ENCODE measurements at regions not wholly inside any gene's neighbourhood (a gene's known extent, or its start where the extent isn't known, plus 50 kb on each side); places are given as distances from the start of the nearest gene placed in this dataset.

DNA sequence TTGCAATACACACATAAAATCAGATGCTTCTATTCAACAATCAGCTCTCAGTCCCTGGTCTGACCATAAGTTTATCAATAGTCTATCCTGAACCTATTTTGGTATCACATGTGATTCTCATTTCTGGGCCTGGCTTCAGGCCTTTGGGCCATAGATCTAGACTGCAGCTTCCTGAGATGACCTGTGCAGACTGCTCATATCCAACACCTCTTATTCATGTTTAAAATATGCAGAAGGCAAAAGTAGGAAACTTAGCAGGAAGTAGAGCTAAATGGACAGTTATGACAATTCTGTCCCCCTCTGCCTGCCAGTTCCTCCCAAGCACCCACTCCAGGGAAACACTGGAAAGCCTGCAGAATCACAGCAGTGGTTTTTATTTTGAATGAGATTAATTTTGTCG is 53.3 kb downstream of the C7orf25 start:
- no peak for DNase-seq

DNA sequence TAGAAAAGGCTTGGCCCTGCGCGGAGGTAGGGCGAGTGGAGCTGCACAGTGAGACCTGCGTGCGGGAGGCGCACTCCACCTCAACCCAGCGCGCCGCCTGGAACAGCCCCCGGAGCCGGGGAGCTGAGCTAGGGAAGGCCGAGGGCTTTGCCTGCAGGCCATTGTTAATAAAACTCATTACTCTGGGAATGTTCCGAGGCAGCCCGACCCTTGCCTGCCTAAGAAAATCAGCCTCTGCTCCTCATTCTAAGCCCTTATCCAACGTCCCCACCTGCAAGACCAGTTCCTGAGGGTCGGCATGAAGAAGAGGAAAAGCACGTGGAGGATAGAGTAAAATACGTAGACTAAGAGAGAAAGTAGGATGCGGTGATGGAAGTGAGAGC is 55.3 kb downstream of the C7orf25 start:
- no peak for DNase-seq

DNA sequence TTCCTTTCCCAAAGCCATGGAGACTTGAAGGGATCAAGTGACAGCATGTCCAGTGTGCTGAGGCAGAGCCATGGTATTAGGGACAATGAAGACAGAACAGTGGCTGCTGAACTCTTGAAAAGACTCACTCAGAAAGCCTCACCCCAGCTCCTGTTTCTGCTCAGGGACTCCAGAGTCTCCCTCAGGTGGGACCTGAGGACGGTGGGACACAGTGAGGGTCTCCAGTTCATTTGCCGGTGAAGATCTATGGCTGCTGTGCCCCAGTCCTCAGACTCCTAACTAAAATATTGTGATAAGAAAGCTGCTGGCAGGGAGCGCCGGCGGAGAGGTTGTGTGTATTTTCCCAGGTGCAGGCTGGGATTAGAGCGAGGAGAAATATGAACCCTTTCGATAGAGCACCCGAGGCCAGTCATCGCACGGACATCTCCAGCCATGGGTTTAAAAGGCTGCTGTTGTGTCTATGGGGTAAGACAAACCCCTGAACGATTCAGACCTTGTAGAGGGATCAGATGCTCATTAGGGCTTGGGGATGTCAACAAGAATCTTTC is 57.2 kb downstream of the C7orf25 start:
- DNase-seq = no peak

DNA sequence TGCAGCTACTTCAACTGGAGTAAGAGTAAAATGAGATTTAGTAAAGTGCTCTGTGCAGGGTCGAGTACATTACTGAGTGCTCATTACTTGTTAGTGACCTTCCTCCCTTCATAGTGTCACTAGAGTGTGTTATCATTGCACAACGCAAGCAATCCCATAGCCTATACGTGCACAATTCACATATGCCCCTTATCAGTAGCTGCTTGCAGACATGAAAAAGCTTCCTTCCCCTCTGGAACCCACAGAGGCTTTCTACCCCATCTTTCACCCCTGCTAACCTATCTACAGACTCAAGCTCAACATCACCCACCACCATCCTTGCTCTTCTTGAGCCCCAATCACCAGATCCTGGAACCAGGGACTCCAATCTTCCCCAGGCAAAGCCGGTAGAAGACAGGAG is 59.3 kb downstream of the C7orf25 start:
- no peak for DNase-seq

DNA sequence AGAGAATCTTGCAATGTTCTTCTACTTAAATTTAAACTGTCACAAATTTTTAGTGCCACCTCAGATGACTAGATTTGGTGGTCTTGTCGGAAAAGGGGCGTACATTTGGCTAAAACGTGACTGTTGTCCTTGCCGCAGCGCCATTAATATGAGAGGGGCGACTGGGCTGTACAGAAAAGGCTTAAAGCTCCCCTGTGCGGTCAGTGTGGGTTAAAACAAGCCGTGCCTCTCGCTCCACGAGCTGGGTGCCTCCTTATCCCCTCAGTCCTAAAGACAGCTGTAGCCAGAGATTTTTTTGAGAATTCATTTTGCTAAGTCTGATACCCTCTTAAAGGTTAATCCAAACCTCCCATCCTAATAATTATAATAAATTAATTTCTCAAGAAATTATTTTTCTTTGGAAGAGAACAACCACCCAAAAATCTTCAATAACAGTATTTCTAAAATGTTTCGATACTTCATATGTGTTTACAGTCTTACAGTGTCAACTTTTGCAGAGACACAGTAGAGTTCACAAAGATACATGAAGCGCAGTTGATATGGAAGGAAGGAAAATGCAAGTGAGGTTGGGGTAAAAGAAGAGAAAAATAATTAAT is 68.6 kb downstream of the C7orf25 start:
- DNase-seq = peak; percentile 69

DNA sequence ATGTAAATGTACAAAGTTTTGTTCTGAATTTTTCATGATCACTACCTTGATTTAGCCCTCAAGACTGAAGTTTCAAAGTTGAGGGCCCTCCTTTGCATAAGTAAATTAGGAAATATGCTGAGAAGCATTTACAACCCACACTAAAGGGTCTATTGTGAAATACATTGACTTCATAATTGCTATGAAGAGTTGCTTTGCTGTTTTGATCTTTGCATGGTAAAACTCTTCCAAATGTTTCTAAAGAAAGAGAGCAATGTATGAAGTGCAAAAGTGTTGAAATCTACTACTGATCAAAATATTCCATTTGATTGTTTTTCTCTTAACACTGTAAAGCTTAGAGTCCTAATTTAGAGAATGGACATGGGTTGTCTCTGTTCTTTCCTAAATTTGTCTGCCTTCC is 77.2 kb downstream of the C7orf25 start:
- DNase-seq = no peak

DNA sequence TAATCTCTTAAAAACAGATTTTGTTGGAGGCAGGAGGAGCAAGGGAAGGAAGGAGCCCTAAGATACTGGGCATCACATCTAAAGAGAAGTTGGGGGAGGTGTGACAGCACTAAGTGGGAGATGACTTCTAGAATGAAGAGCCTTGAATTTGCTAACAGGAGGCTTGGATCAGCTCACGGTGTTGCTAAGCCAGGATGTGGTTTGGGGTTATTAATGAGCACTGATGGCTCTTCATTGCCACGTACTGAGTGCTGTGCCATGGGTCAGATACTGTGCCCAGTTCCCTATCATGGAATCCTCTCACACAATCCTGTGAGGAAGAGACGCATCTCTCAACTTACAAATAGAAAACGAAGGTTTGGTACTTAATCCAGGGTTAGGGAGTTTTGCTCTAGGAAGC is 78.5 kb downstream of the C7orf25 start:
- no peak for DNase-seq

DNA sequence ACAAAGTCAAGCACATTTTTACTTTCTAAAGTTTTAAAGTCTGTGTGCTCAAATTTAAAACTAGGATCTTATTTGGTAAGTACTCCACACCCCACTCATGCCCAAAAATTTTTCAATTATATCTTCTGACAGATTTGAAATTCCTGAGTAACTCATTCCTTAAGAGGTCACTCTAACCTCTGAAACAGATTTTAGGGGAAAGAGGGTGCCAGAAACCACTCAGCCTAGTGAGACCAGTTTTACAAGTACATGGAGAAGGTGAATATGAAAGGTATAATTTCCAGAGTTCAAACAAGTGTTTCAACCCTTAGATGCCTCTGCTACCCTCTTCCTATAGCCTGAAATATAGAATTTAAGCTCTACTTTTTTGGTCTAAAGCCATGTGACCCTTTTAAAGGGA is 79.2 kb downstream of the C7orf25 start:
- DNase-seq = no peak

DNA sequence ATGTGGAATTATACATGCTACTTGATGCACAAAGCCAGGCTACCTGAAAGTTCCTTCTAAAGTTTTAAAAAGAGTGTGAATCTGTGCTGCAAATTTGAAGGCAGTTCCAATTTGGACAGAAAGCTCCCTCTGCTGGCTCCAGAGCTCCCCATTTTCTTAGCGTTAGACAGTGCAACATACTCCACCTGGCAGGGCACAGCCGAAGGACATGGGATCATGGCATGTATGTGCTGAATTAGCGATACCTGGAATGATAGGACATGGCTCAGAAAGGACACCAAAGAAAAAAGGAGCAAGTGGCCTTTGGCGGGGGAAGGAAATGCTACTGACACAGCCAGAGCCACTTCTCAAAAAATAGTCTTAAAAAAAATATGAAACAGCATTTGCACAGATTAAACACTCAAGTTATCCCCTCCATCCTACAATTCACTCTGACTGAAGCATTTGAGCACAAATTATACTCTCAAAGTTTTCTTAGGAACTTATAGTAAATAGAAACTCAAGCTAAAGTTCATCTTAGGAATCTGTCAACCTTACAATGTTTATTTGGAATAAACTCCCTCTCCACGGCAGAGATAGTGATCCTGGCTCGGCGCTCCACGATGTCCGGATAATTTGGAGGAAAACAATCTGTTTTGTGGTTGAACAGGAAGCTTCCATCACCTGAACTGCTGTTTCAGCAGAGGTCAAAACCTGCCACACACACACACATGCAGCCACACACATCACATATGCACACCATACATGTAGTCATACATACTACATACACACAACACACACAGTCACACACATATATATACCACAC is 80.0 kb downstream of the C7orf25 start:
- DNase-seq = peak; percentile 78

DNA sequence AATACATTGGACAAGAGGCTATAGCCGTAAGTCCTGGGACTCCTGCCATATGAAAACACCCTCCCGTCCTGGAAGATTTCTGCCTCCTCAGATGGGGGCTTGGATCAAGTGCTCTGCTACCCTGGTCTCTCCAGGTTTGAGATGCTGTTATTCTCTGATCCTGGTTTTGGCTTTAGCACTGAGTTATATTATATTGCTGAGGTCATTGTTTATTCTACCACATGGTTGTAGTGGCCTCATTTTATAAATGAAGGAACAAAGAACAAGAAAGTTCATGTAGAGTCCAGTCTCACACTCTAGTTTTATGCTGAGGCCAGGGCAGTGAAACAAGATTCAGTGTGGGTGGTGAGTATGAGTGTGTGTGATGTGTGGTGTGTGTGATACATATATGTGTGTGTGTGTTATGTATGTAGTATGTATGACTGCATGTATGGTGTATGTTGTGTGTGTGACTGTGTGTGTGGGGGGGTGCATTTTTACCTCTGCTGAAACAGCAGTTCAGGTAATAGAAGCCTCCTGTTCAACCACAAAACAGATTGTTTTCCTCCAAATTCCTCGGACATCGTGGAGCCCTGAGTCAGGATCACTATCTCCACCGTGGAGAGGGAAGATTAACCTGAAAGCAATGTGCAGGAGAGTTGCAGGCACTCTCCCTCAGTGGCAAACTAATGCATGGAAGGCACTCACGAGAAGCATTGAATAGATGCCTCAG is 80.7 kb downstream of the C7orf25 start:
- peak; percentile 55 for DNase-seq

DNA sequence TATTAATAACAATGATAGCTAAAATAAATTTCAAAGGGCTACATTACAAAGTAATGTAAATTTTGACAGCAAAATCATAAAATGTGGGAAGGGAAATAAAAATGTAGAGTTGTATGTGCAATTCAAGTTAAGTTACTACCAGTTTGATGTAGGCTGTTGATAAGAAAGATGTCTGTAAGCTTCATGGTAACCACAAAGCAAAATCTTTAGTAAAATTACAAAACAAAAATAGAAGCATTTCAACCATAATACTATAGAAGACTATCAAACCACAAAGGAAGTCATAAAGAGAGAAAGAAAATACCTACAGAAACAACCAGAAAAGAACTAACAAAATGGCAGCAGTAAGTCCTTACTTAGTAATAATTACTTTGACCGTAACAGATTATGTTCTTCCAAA is 99.1 kb downstream of the C7orf25 start:
- no peak for DNase-seq

DNA sequence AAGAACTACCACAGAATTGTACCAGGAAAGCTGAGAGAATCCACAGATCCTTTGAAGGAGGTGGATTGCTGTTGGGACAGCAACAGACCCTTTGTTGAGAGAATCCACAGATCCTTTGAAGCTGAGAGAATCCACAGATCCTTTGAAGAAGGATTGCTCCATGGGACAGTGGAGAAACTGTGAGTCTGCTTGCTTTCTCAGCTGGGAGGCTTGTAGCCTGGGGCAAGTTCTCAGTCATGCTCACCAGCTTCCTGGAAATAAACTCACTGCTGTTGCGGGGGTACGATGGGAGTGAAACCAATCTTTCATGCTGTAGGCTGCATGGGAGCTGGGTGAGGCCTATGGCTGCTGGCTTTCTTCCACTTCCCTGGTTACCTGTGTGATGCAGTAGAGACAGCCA is 106.3 kb downstream of the C7orf25 start:
- no peak for DNase-seq

DNA sequence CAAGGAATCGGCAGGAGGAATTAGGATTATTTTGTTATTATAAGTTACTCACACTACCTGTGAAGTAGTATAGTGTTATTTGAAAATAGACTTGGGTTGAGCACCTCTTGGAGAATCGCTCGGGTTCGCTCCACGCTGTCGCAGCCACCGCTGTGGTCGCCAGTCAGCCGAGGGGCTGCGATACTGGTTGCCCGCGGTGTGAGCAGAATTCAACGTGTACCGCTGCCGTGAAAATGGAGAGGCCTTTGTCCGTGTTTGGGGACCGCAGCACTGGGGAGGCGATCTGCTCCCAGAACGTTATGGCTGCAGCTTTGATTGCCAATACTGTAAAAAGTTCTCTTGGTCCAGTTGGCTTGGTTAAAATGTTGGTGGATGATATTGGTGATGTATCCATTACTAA is 117.2 kb downstream of the C7orf25 start:
- no peak for DNase-seq

DNA sequence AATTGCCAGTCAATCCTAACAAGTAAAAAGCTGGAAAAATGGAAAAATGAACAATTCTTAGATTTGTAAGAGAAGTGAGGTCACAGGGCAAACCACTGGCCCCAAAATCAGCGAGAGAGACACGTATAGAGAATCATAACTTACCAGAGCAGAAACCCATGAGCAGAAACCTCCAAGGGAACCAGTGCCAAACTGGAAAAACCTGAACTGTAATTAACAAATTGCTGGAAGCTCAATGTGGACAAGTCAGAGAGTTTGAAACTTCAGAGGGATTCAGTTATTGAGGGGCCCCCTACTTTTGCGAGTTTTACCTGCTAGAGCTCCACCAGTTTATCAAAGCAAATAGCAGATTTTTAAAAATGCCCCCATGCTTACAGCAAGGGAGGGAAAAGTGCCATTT is 119.0 kb downstream of the C7orf25 start:
- DNase-seq = no peak

DNA sequence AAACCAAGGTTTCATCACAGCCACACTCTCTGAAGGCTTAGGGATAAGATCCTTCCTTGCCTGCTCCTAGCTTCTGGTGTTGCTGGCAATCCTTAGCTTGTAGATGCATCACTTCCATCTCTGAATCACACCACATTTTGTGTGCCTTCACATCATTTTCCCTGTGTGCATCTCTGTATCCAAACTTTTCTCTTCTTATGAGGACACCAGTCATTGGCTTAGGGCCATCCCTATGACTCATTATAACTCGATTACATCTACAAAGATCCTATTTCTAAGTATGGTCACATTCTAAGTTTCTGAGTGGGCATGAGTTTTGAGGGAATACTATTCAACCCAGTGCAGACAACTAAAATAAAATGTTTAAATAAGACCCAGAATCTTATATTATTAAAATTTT is 121.7 kb downstream of the C7orf25 start:
- no peak for DNase-seq

DNA sequence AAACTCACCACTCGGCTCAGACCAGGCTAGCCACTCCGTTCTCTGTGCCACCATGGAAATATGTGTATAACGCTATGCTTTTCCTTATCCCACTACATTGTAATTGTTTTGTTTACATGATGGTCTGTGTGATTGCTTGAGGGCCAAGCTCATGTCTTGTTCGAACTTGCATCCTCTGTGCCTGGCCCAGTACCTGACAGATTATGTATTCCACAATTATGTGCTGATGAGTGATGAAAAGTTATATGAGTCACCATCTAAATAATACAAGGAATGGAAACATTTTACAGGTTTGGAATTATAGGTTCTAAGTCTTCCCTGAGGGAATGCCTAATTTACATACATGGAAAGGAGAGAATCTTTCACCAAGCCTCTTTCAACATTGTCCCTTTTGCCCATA is 137.4 kb downstream of the C7orf25 start:
- DNase-seq = no peak

DNA sequence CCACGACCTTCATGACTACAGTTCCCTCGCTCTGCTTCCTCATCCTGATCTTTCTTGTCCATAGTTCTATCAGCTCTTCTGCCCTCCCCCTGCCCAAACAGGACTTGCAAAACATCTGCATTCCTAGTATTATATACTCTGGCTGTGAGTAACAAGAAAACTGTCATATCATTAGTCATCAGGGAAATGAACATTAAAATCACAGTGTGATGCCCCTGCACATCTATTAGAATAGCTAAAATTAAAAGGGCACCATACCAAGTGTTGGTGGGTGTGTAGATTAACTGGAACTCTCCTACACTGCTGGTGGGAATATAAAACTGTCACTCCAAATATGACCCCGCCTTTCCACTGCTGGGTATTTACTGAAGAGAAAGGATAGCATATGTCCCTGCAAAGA is 141.8 kb downstream of the C7orf25 start:
- DNase-seq = no peak

DNA sequence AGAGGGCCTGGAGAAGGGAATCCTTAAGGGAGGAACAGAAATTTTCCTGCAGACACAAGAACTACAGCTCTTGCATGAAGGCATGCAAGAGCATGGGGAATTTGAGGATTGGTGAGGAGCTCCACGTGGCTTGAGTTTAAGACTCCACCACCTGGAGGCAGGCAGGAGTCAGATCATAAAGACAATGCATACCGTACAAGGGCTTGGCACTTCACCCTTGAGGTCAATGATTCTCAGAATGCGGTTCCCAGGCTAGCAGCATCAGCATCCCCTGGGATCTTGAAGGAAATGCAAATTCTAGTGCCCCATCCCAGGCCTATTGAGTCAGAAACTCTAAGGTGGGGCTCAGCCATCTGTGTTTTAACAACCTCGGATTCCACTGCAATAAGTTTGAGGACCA is 143.8 kb downstream of the C7orf25 start:
- DNase-seq = no peak

DNA sequence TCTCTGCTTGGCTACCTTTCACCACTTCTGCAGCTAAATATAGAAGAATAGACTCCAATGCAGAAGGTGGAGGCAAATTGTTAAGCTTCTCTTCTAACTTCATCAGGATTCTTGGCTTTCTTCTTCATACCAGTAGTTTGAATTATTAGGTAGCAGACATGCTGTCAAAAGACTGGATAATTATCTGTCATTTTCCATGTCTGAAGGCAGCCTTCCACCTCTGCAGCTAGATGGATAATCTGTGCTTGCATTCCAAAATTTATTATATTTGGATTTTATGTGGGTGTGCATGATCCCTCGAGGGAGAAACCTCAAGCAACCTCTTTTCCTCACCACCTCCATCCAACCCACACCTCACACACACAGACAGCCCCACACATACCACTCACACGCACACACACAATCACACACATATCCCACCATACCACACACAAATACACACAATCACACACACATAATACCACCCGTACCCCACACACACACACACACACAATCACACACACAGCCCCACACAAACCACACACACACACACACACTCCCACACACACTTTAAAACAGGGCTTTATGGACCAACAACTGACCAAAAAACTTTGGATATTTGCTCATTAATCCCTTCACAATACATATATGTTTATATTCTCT is 145.0 kb downstream of the C7orf25 start:
- no peak for DNase-seq

DNA sequence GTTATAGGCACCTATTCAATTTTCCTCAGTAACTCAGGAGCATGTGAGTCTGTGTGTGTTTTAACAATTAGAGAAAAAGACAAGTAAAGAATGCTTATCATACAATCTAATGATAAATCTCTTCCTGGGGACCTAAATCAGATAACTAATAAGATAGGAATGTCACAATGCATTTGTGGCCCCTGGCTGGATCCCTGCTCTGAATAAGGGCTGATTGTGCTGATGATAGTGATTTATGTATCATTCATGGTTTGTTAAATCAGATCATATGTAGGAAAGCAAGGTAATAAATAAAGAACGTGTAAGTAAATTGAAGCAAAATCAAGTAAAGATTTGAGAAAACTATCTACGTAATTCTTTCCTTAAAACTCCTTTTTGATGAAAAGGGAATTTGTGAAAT is 145.9 kb downstream of the C7orf25 start:
- DNase-seq = no peak

DNA sequence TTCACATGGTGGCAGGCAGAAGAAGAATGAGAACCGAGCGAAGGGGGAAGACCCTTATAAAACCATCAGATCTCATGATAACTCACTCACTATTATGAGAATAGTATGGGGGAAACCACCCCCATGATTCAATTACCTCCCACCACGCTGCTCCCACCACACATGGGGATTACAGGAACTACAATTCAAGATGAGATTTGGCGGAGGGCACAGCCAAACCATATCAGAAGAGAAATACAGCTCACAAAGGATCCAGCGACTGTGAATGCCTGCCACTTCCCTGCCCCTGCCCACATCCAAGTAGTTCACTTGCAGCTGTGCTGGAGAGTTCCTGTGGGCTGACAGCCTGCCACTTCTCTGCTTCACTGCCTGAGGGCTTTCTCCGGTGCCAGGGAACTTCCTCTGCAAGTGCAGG is 148.7 kb downstream of the C7orf25 start:
- no peak for DNase-seq

DNA sequence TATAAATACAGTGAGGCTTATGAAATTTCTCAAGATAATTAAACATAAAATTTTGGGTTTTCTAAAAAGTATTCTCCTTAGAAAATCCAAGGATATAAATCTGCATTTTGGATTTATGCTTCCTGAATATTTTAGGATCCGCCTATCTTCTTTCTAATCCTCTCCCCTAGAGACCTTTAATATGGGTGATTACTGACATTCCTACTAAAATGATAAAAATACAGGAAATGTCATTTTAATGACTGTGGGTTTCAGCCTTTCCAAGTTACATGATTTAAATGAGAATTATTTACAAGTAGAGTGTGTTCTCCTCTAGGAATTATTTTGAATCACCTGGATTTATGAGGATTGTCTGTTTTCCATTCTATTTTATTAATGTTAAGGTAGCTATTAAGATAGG is 150.4 kb downstream of the C7orf25 start:
- no peak for DNase-seq

DNA sequence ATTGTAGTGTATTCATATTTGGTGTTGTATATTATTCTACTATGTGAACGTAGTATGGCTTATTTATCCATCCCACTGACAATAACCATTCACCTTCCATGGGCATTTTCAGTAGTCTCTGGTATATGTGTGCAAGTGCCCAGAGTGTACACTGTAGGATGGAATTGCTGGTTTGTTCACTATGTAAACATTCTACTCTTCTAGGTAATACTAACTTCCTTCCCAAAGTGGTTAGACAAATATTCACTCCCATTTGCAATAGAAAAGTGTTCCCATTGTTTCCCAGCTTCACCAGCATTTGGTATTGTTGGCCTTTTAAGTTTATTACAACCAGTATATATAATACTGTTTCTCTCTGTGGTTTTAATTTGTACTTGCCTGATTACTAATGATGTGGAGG is 153.7 kb downstream of the C7orf25 start:
- no peak for DNase-seq

DNA sequence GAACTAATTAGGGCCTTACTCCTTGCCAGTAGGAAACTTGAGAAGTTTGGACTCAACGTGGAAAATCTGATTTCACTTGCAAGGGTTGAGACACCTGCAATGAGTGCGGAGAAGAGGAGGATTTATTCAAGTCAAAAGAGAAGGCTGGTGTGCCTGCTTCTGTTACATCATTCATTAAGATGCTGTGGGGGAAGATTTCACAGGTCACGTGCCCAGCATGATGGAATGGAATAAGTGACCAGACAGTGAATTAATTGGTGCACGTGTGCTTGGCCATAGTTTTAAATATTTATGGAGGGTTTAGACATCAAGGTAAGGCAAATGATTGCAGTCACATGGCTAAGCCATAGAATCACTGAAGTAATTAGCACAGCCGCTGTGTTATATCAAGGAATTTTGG is 155.0 kb downstream of the C7orf25 start:
- DNase-seq = no peak
